Activated naive CD8-positive, alpha-beta T cell treated with anti-CD3 and anti-CD28 coated beads for 36 hours (primary cell): ENCODE measurements at regions not wholly inside any gene's neighbourhood (a gene's known extent, or its start where the extent isn't known, plus 50 kb on each side); places are given as distances from the start of the nearest gene placed in this dataset.

Source experiments
- DNase-seq: peaks from one replicate; pipeline ENCODE4 v3.0.0; 2021
- H3K27ac Mint-ChIP-seq: one replicate; pipeline ENCODE4 v1.8.0; 2022; ENCODE audit warnings: mild to moderate bottlenecking, moderate library complexity, mixed read lengths
- H3K27me3 Mint-ChIP-seq: one replicate; pipeline ENCODE4 v1.8.0; 2022; ENCODE audit warnings: mild to moderate bottlenecking, mixed read lengths
- H3K36me3 Mint-ChIP-seq: one replicate; pipeline ENCODE4 v1.8.0; 2021; ENCODE audit warnings: mild to moderate bottlenecking, mixed read lengths
- H3K4me1 Mint-ChIP-seq: one replicate; pipeline ENCODE4 v1.8.0; 2021; ENCODE audit warnings: mixed read lengths
- H3K4me3 Mint-ChIP-seq: one replicate; pipeline ENCODE4 v1.8.0; 2022; ENCODE audit warnings: mild to moderate bottlenecking, moderate library complexity, mixed read lengths
- H3K9me3 Mint-ChIP-seq: one replicate; pipeline ENCODE4 v1.8.0; 2022; ENCODE audit warnings: mixed read lengths

- H3K4me1 Mint-ChIP-seq = no peaks in the 10 kb centered on the region
- no peaks in the 10 kb centered on the region for H3K36me3 Mint-ChIP-seq
- H3K4me3 Mint-ChIP-seq = no peak overlapping the region
- H3K9me3 Mint-ChIP-seq = no peaks in the 10 kb centered on the region
- peaks cover 8% of the 10 kb centered on the region for H3K27me3 Mint-ChIP-seq
- no peak for DNase-seq
- no peak overlapping the region for H3K27ac Mint-ChIP-seq
Measured at GRCh38 chr20:39451386-39451785, 489.2 kb downstream of the DHX35 start.

GRCh38 chr20:39446397-39446796 is 484.3 kb downstream of the DHX35 start:
- H3K9me3 Mint-ChIP-seq = no peaks in the 10 kb centered on the region
- no peak overlapping the region for H3K4me3 Mint-ChIP-seq
- no peaks in the 10 kb centered on the region for H3K27me3 Mint-ChIP-seq
- no peak overlapping the region for H3K27ac Mint-ChIP-seq
- H3K4me1 Mint-ChIP-seq = no peaks in the 10 kb centered on the region
- H3K36me3 Mint-ChIP-seq = no peaks in the 10 kb centered on the region
- DNase-seq = no peak

- DNase-seq = no peak
- Mint-ChIP-seq H3K27me3 (no peaks in the 10 kb centered on the region), H3K36me3 (no peaks in the 10 kb centered on the region), H3K9me3 (peaks cover 1% of the 10 kb centered on the region), H3K27ac (no peak overlapping the region), H3K4me1 (no peaks in the 10 kb centered on the region), H3K4me3 (no peak overlapping the region)
Measured at GRCh38 chr20:39445095-39445494, 483.0 kb downstream of the DHX35 start.

GRCh38 chr20:39433466-39433865 is 471.3 kb downstream of the DHX35 start:
- no peak overlapping the region for H3K27ac Mint-ChIP-seq
- H3K9me3 Mint-ChIP-seq = peaks cover 7% of the 10 kb centered on the region
- H3K36me3 Mint-ChIP-seq = no peaks in the 10 kb centered on the region
- H3K4me1 Mint-ChIP-seq = no peaks in the 10 kb centered on the region
- no peak overlapping the region for H3K4me3 Mint-ChIP-seq
- H3K27me3 Mint-ChIP-seq = no peaks in the 10 kb centered on the region
- DNase-seq = no peak

- Mint-ChIP-seq H3K27ac (no peak overlapping the region), H3K36me3 (no peaks in the 10 kb centered on the region), H3K4me3 (no peak overlapping the region), H3K4me1 (no peaks in the 10 kb centered on the region), H3K9me3 (peaks cover 5% of the 10 kb centered on the region), H3K27me3 (no peaks in the 10 kb centered on the region)
- DNase-seq = no peak
Measured at GRCh38 chr20:39431091-39431880, 469.1 kb downstream of the DHX35 start.

- H3K4me3 Mint-ChIP-seq = no peak overlapping the region
- no peaks in the 10 kb centered on the region for H3K4me1 Mint-ChIP-seq
- no peaks in the 10 kb centered on the region for H3K27me3 Mint-ChIP-seq
- H3K9me3 Mint-ChIP-seq = peaks cover 3% of the 10 kb centered on the region
- no peaks in the 10 kb centered on the region for H3K36me3 Mint-ChIP-seq
- no peak for DNase-seq
- H3K27ac Mint-ChIP-seq = no peak overlapping the region
Measured at GRCh38 chr20:39429726-39430125, 467.6 kb downstream of the DHX35 start.

- Mint-ChIP-seq H3K36me3 (no peaks in the 10 kb centered on the region), H3K4me1 (no peaks in the 10 kb centered on the region), H3K4me3 (no peak overlapping the region), H3K27me3 (peaks cover 13% of the 10 kb centered on the region), H3K9me3 (no peaks in the 10 kb centered on the region), H3K27ac (no peak overlapping the region)
- no peak for DNase-seq
Measured at GRCh38 chr20:39424962-39425678, 463.0 kb downstream of the DHX35 start.

GRCh38 chr20:39421571-39422105 is 459.5 kb downstream of the DHX35 start:
- Mint-ChIP-seq H3K27ac (no peak overlapping the region), H3K27me3 (peaks cover 13% of the 10 kb centered on the region), H3K4me1 (no peaks in the 10 kb centered on the region), H3K9me3 (no peaks in the 10 kb centered on the region), H3K36me3 (no peaks in the 10 kb centered on the region), H3K4me3 (no peak overlapping the region)
- no peak for DNase-seq

- no peaks in the 10 kb centered on the region for H3K9me3 Mint-ChIP-seq
Measured at GRCh38 chr20:39412091-39412490, 449.9 kb downstream of the DHX35 start.

GRCh38 chr20:39399463-39399862 is 437.3 kb downstream of the DHX35 start:
- no peak for DNase-seq
- Mint-ChIP-seq H3K4me3 (no peak overlapping the region), H3K9me3 (no peaks in the 10 kb centered on the region), H3K27me3 (peaks cover 6% of the 10 kb centered on the region), H3K36me3 (no peaks in the 10 kb centered on the region), H3K27ac (no peak overlapping the region), H3K4me1 (no peaks in the 10 kb centered on the region)

More at GRCh38 chr20:39412091-39412490, 449.9 kb downstream of the DHX35 start:
- Mint-ChIP-seq H3K27me3 (peaks cover 8% of the 10 kb centered on the region), H3K4me3 (no peak overlapping the region), H3K27ac (no peak overlapping the region), H3K4me1 (no peaks in the 10 kb centered on the region), H3K36me3 (no peaks in the 10 kb centered on the region)
- no peak for DNase-seq

GRCh38 chr20:39398656-39399055 is 436.5 kb downstream of the DHX35 start:
- no peak for DNase-seq
- Mint-ChIP-seq H3K4me3 (no peak overlapping the region), H3K9me3 (no peaks in the 10 kb centered on the region), H3K4me1 (no peaks in the 10 kb centered on the region), H3K36me3 (no peaks in the 10 kb centered on the region), H3K27me3 (no peaks in the 10 kb centered on the region), H3K27ac (no peak overlapping the region)

GRCh38 chr20:39397646-39398045 is 435.5 kb downstream of the DHX35 start:
- Mint-ChIP-seq H3K27me3 (no peaks in the 10 kb centered on the region), H3K36me3 (no peaks in the 10 kb centered on the region), H3K27ac (no peak overlapping the region), H3K9me3 (no peaks in the 10 kb centered on the region), H3K4me1 (no peaks in the 10 kb centered on the region), H3K4me3 (no peak overlapping the region)
- DNase-seq = no peak

GRCh38 chr20:39395478-39396291 is 433.5 kb downstream of the DHX35 start:
- no peak for DNase-seq
- Mint-ChIP-seq H3K9me3 (no peaks in the 10 kb centered on the region), H3K4me3 (no peak overlapping the region), H3K36me3 (no peaks in the 10 kb centered on the region), H3K27me3 (no peaks in the 10 kb centered on the region), H3K4me1 (no peaks in the 10 kb centered on the region), H3K27ac (no peak overlapping the region)

GRCh38 chr20:39394461-39394860 is 432.3 kb downstream of the DHX35 start:
- DNase-seq = no peak
- Mint-ChIP-seq H3K4me1 (no peaks in the 10 kb centered on the region), H3K27me3 (no peaks in the 10 kb centered on the region), H3K4me3 (no peak overlapping the region), H3K27ac (no peak overlapping the region), H3K36me3 (no peaks in the 10 kb centered on the region), H3K9me3 (no peaks in the 10 kb centered on the region)

GRCh38 chr20:39390186-39390585 is 428.0 kb downstream of the DHX35 start:
- no peaks in the 10 kb centered on the region for H3K9me3 Mint-ChIP-seq
- H3K36me3 Mint-ChIP-seq = no peaks in the 10 kb centered on the region
- H3K27me3 Mint-ChIP-seq = peaks cover 4% of the 10 kb centered on the region
- H3K27ac Mint-ChIP-seq = no peak overlapping the region
- no peak overlapping the region for H3K4me3 Mint-ChIP-seq
- no peak for DNase-seq
- no peaks in the 10 kb centered on the region for H3K4me1 Mint-ChIP-seq
